Osteocyte (in vitro differentiated cells): ENCODE measurements at regions not wholly inside any gene's neighbourhood (a gene's known extent, or its start where the extent isn't known, plus 50 kb on each side); places are given as distances from the start of the nearest gene placed in this dataset.

Experiments
- DNase-seq: peaks from one replicate; pipeline ENCODE4 v3.0.0; 2021; ENCODE audit warnings: mixed read lengths; ENCODE audit not compliant: unreplicated experiment; ENCODE audit errors: extremely low spot score
- H3K27ac Mint-ChIP-seq: one replicate; pipeline ENCODE4 v1.8.0; 2021; ENCODE audit warnings: mild to moderate bottlenecking, mixed read lengths; ENCODE audit not compliant: unreplicated experiment
- H3K27me3 Mint-ChIP-seq: one replicate; pipeline ENCODE4 v1.8.0; 2021; ENCODE audit warnings: mixed read lengths; ENCODE audit not compliant: unreplicated experiment
- H3K36me3 Mint-ChIP-seq: one replicate; pipeline ENCODE4 v1.8.0; 2021; ENCODE audit warnings: mixed read lengths; ENCODE audit not compliant: unreplicated experiment
- H3K4me1 Mint-ChIP-seq: one replicate; pipeline ENCODE4 v1.8.0; 2021; ENCODE audit warnings: mixed read lengths; ENCODE audit not compliant: unreplicated experiment
- H3K4me3 Mint-ChIP-seq: one replicate; pipeline ENCODE4 v1.8.0; 2021; ENCODE audit warnings: mild to moderate bottlenecking, moderate library complexity, mixed read lengths; ENCODE audit not compliant: unreplicated experiment
- H3K9me3 Mint-ChIP-seq: one replicate; pipeline ENCODE4 v1.8.0; 2021; ENCODE audit warnings: mixed read lengths; ENCODE audit not compliant: unreplicated experiment
- TF ChIP-seq, protein P1 (sequence below): fragments of 200-600 bp; sonication (generic); IDR thresholded peaks from 2 replicates; pipeline ENCODE4 v1.5.0; 2021; ENCODE audit warnings: antibody characterized with exemption, mild to moderate bottlenecking, moderate library complexity

DNA sequence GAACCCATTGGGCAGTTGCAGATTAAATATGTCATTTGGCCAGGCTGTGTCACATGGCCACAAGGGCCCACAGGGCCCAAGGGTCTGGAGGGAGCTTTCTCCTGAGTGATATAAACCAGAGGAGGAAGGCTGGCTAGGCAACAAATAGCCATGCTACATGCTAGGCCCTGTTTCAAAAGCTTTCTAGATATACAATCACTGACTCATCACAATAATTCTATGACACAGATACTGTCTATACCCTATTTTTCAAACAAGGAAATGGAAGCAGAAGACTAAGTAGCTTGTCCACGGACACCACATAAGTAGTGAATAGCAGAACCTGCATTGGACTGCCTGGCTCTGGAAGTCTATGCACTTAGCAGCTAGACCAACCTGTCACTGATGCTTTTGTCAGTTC, 625.4 kb downstream of the NTRK3 start:
- Mint-ChIP-seq H3K9me3 (peaks cover 4% of the 10 kb centered on the region), H3K27me3 (no peaks in the 10 kb centered on the region), H3K36me3 (no peaks in the 10 kb centered on the region), H3K4me1 (peaks cover 2% of the 10 kb centered on the region), H3K27ac (no peak overlapping the region), H3K4me3 (no peak overlapping the region)
- TF ChIP-seq, protein P1, sequence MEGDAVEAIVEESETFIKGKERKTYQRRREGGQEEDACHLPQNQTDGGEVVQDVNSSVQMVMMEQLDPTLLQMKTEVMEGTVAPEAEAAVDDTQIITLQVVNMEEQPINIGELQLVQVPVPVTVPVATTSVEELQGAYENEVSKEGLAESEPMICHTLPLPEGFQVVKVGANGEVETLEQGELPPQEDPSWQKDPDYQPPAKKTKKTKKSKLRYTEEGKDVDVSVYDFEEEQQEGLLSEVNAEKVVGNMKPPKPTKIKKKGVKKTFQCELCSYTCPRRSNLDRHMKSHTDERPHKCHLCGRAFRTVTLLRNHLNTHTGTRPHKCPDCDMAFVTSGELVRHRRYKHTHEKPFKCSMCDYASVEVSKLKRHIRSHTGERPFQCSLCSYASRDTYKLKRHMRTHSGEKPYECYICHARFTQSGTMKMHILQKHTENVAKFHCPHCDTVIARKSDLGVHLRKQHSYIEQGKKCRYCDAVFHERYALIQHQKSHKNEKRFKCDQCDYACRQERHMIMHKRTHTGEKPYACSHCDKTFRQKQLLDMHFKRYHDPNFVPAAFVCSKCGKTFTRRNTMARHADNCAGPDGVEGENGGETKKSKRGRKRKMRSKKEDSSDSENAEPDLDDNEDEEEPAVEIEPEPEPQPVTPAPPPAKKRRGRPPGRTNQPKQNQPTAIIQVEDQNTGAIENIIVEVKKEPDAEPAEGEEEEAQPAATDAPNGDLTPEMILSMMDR: no peak
- no peak for DNase-seq

DNA sequence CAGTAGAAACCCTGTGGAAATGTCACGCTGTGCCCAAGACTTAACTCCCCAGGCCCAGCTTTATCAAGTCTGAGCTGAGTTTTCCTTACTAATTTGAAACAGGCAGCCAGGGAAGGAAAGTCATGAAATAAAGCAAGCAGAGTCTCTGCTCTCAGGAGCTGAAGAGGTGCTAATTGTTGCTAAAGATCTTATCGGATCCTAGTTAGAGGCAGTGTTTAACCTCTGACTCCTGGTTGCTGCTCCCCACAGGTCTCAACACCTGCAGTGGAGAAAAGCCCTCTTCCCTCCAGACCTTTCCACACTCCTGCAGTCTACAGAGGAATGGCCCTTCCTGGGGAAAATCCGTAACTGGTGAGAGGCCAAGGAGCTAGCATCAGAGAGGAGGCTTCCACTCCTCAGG, 628.2 kb downstream of the NTRK3 start:
- TF ChIP-seq, protein P1: no peak
- H3K27me3 Mint-ChIP-seq: no peaks in the 10 kb centered on the region
- no peak for DNase-seq
- H3K4me1 Mint-ChIP-seq: peaks cover 2% of the 10 kb centered on the region
- no peak overlapping the region for H3K27ac Mint-ChIP-seq
- no peaks in the 10 kb centered on the region for H3K36me3 Mint-ChIP-seq
- H3K4me3 Mint-ChIP-seq: no peak overlapping the region
- H3K9me3 Mint-ChIP-seq: peaks cover 4% of the 10 kb centered on the region

DNA sequence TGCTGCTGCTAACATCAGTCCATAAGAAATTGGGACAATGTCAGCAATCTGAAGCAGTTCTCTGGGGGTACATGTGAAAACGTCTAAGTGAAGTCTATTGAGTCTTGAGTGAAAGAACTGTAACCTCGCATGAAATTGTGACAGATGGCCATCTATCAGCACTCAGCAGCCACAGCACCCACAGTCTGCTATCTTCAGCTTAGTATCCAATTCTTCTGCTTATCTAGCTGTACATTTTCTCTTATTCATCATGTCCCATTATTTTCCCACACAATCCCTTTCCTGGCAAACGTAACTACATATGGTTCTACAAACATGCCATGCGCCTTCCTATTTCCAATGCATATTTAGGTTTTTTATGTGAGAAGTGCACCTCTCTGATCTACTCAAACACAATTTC, 629.7 kb downstream of the NTRK3 start:
- Mint-ChIP-seq H3K4me3 (no peak overlapping the region), H3K9me3 (peaks cover 4% of the 10 kb centered on the region), H3K36me3 (no peaks in the 10 kb centered on the region), H3K27ac (no peak overlapping the region), H3K27me3 (no peaks in the 10 kb centered on the region), H3K4me1 (peaks cover 2% of the 10 kb centered on the region)
- no peak for DNase-seq
- TF ChIP-seq, protein P1: no peak

DNA sequence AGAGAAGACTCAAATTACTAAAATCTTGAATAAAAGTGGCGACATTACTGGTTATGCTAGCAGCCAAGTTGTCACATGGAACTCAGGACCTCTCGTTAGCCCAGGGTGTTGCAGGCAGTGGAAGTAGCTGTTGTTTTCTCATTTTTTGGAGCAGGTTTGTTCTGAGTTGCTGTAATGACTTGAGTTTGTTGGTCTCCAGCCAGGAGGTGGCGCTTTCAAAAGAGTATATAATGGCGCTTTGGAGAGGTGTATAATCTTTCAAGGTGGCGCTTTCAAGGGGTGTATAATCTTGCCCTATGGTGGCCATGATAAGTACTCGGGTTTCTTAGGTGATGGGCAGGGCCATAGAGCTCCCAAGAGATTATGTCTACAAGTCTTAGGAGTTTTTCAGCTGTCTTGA, 632.7 kb downstream of the NTRK3 start:
- TF ChIP-seq, protein P1: no peak
- H3K27ac Mint-ChIP-seq: no peak overlapping the region
- H3K9me3 Mint-ChIP-seq: peaks cover 4% of the 10 kb centered on the region
- DNase-seq: no peak
- no peaks in the 10 kb centered on the region for H3K27me3 Mint-ChIP-seq
- H3K4me3 Mint-ChIP-seq: no peak overlapping the region
- H3K36me3 Mint-ChIP-seq: no peaks in the 10 kb centered on the region
- peaks cover 3% of the 10 kb centered on the region for H3K4me1 Mint-ChIP-seq

DNA sequence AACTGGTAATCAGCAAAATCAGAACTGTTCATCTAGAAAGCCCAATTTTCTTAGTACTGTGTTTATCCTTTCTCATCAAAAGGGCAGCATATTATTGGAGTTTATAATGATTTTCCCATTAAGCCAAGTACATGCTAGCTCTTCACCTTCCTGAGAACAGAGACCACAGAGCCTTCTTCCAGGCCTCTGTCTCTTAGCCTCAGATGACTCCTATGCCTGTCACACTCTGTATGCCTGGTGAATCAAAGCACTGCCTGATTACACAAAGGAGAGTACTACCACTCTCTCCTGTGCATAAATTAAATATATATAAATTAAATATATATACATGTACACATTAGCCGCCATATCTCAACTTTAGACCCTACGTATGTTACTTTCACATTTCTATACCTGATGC, 636.1 kb downstream of the NTRK3 start:
- DNase-seq: no peak
- no peaks in the 10 kb centered on the region for H3K9me3 Mint-ChIP-seq
- H3K4me3 Mint-ChIP-seq: no peak overlapping the region

More for the DNA sequence above, 636.1 kb downstream of the NTRK3 start:
- no peaks in the 10 kb centered on the region for H3K36me3 Mint-ChIP-seq
- H3K27ac Mint-ChIP-seq: no peak overlapping the region
- TF ChIP-seq, protein P1: no peak
- H3K27me3 Mint-ChIP-seq: no peaks in the 10 kb centered on the region
- peaks cover 3% of the 10 kb centered on the region for H3K4me1 Mint-ChIP-seq
